ENCODE measurements at regions not wholly inside any gene's neighbourhood (a gene's known extent, or its start where the extent isn't known, plus 50 kb on each side); places are given as distances from the start of the nearest gene placed in this dataset.
A peak's percentile ranks its signal among the peaks of the same experiment; 100 is the strongest.

DNA sequence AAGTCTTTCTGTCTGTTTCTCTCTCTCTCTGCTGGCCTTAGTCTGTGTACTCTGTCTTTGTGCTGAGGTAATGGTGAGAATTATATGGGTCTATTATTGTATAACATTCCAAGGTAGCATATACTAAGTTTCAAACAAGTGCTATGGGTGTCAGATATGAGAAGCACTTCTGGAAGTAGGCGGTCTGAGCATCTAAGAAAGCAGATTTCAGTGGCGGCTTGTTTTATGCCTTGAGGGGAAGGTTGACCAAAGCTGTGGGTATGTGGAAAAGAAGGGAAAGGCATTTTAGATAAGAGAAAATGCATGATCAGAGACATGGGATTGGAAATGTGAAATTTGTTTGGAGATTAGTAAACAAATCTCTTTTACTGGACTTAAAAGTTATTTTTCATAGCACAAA is 348.5 kb downstream of the RFC3 start:
- no peak for DNase-seq (ENCODE audit: low read depth, low spot score)
- dilution Hi-C loops (cut with MboI; ENCODE audit: extremely low pct_ligation_motif_present, low sequenced_read_pairs): no loop called here

DNA sequence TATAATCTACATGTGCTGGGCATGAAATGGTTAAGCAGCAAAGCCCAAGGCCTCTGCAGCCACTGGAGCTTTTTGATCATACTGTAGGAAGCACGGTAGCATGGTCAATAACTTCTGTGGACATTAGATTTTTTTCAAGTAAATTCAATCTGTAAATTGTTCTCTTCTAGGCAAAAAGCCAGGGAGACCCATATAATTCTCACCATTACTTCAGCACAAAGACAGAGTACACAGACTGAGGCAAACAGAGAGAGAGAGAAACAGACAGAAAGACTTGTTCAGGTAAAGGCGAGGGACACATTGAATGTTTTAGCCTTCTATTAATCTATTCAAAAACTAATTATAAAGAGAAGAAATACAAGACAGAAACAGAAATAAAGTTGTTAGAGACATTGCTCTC is 349.4 kb downstream of the RFC3 start:
- Histone ChIP-seq H3K9me3 (replicated peaks; ENCODE audit: control insufficient read depth, insufficient read depth, low read length) (no peaks in the 10 kb centered on the region), H3K27ac (ENCODE audit: insufficient read depth, low read depth, low read length) (no peak overlapping the region), H3K27me3 (ENCODE audit: control insufficient read depth in 2 of 2, insufficient read depth in 2 of 2, low read length in 2 of 2) (no peaks in the 10 kb centered on the region), H3K4me3 (replicated peaks in 1 of 3; ENCODE audit: insufficient read depth in 1 of 3, low read depth in 1 of 3, low read length in 3 of 3) (no peak overlapping the region), H2AFZ (ENCODE audit: low read depth, low read length) (no peak overlapping the region), H3K9ac (replicated peaks; ENCODE audit: extremely low read depth, insufficient read depth, low read length) (no peak overlapping the region), H3K4me2 (ENCODE audit: insufficient read depth, low read length) (no peak overlapping the region), H4K20me1 (replicated peaks; ENCODE audit: control insufficient read depth, extremely low read depth, insufficient read depth, low read length) (no peaks in the 10 kb centered on the region), H3K4me1 (ENCODE audit: control insufficient read depth, extremely low read depth, insufficient read depth, low read length) (peaks cover 17% of the 10 kb centered on the region), H3K36me3 (ENCODE audit: control insufficient read depth in 2 of 2, extremely low read depth in 1 of 2, insufficient read depth in 2 of 2, low read length in 2 of 2) (no peaks in the 10 kb centered on the region), H3K9me1 (replicated peaks; ENCODE audit: control insufficient read depth, extremely low read depth, insufficient read depth, low read length) (no peaks in the 10 kb centered on the region), H3K79me2 (ENCODE audit: control insufficient read depth, insufficient read depth, low read length) (no peaks in the 10 kb centered on the region)
- FAIRE-seq (peak; percentile 24), DNase-seq (ENCODE audit: low read depth, low spot score) (no peak)
- CTCF ChIA-PET: no interaction called here
- no peak for TF ChIP-seq POLR2AphosphoS5 (IDR thresholded peaks at IDR 0.05; ENCODE audit: insufficient read depth, low read depth, low read length)
- no peak for TF ChIP-seq FOS (IDR thresholded peaks at IDR 0.05; ENCODE audit: borderline replicate concordance, insufficient read depth, low read length)
- TF ChIP-seq GATA2 (IDR thresholded peaks at IDR 0.05; ENCODE audit: insufficient read depth, insufficient read length, low read depth, low read length): no peak
- no peak for TF ChIP-seq EZH2 (IDR thresholded peaks at IDR 0.05; ENCODE audit: borderline replicate concordance, low read depth, low read length, severe bottlenecking)
- TF ChIP-seq, protein P1, sequence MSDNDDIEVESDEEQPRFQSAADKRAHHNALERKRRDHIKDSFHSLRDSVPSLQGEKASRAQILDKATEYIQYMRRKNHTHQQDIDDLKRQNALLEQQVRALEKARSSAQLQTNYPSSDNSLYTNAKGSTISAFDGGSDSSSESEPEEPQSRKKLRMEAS (IDR thresholded peaks at IDR 0.05; ENCODE audit: insufficient read depth, insufficient read length): no peak
- no peak for TF ChIP-seq MYC (IDR thresholded peaks at IDR 0.05; ENCODE audit: low read depth, low read length)
- TF ChIP-seq, protein P2, sequence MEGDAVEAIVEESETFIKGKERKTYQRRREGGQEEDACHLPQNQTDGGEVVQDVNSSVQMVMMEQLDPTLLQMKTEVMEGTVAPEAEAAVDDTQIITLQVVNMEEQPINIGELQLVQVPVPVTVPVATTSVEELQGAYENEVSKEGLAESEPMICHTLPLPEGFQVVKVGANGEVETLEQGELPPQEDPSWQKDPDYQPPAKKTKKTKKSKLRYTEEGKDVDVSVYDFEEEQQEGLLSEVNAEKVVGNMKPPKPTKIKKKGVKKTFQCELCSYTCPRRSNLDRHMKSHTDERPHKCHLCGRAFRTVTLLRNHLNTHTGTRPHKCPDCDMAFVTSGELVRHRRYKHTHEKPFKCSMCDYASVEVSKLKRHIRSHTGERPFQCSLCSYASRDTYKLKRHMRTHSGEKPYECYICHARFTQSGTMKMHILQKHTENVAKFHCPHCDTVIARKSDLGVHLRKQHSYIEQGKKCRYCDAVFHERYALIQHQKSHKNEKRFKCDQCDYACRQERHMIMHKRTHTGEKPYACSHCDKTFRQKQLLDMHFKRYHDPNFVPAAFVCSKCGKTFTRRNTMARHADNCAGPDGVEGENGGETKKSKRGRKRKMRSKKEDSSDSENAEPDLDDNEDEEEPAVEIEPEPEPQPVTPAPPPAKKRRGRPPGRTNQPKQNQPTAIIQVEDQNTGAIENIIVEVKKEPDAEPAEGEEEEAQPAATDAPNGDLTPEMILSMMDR (IDR thresholded peaks at IDR 0.05; ENCODE audit: extremely low read depth in 1 of 2, insufficient read depth in 1 of 2, low read depth in 1 of 2, low read length in 2 of 2): no peak
- TF ChIP-seq JUN (IDR thresholded peaks at IDR 0.05; ENCODE audit: borderline replicate concordance, insufficient read depth, insufficient read length, low read depth): no peak
- no peak for TF ChIP-seq POLR2A (IDR thresholded peaks at IDR 0.05; ENCODE audit: low read depth, low read length)
- intact Hi-C loops (cut with micrococcal nuclease) (no loop called here), dilution Hi-C loops (cut with MboI; ENCODE audit: extremely low pct_ligation_motif_present, low sequenced_read_pairs) (no loop called here)
- no TSS peak for BruUV-seq (replicated peaks)
- POLR2A ChIA-PET: no interaction called here

More for the DNA sequence above, 348.5 kb downstream of the RFC3 start:
- Histone ChIP-seq H3K27ac (ENCODE audit: insufficient read depth, low read depth, low read length) (no peak overlapping the region), H3K4me3 (replicated peaks in 1 of 3; ENCODE audit: insufficient read depth in 1 of 3, low read depth in 1 of 3, low read length in 3 of 3) (no peak overlapping the region), H3K9ac (replicated peaks; ENCODE audit: extremely low read depth, insufficient read depth, low read length) (no peak overlapping the region), H3K27me3 (ENCODE audit: control insufficient read depth in 2 of 2, insufficient read depth in 2 of 2, low read length in 2 of 2) (no peaks in the 10 kb centered on the region), H2AFZ (ENCODE audit: low read depth, low read length) (no peak overlapping the region), H3K9me3 (replicated peaks; ENCODE audit: control insufficient read depth, insufficient read depth, low read length) (no peaks in the 10 kb centered on the region), H3K36me3 (ENCODE audit: control insufficient read depth in 2 of 2, extremely low read depth in 1 of 2, insufficient read depth in 2 of 2, low read length in 2 of 2) (no peaks in the 10 kb centered on the region), H3K9me1 (replicated peaks; ENCODE audit: control insufficient read depth, extremely low read depth, insufficient read depth, low read length) (no peaks in the 10 kb centered on the region), H3K4me1 (ENCODE audit: control insufficient read depth, extremely low read depth, insufficient read depth, low read length) (peaks cover 27% of the 10 kb centered on the region), H3K4me2 (ENCODE audit: insufficient read depth, low read length) (no peak overlapping the region), H3K79me2 (ENCODE audit: control insufficient read depth, insufficient read depth, low read length) (no peaks in the 10 kb centered on the region), H4K20me1 (replicated peaks; ENCODE audit: control insufficient read depth, extremely low read depth, insufficient read depth, low read length) (no peaks in the 10 kb centered on the region)
- FAIRE-seq: no peak
- no TSS peak for BruUV-seq (replicated peaks)
- intact Hi-C loops (cut with micrococcal nuclease): no loop called here
- ChIA-PET POLR2A (no interaction called here), CTCF (no interaction called here)
- TF ChIP-seq JUN (IDR thresholded peaks at IDR 0.05; ENCODE audit: borderline replicate concordance, insufficient read depth, insufficient read length, low read depth) (no peak), FOS (IDR thresholded peaks at IDR 0.05; ENCODE audit: borderline replicate concordance, insufficient read depth, low read length) (no peak), EZH2 (IDR thresholded peaks at IDR 0.05; ENCODE audit: borderline replicate concordance, low read depth, low read length, severe bottlenecking) (no peak)
- TF ChIP-seq, protein P2 (IDR thresholded peaks at IDR 0.05; ENCODE audit: extremely low read depth in 1 of 2, insufficient read depth in 1 of 2, low read depth in 1 of 2, low read length in 2 of 2): no peak
- TF ChIP-seq, protein P1 (IDR thresholded peaks at IDR 0.05; ENCODE audit: insufficient read depth, insufficient read length): no peak
